ENCODE measurements at regions not wholly inside any gene's neighbourhood (a gene's known extent, or its start where the extent isn't known, plus 50 kb on each side); places are given as distances from the start of the nearest gene placed in this dataset.

DNA sequence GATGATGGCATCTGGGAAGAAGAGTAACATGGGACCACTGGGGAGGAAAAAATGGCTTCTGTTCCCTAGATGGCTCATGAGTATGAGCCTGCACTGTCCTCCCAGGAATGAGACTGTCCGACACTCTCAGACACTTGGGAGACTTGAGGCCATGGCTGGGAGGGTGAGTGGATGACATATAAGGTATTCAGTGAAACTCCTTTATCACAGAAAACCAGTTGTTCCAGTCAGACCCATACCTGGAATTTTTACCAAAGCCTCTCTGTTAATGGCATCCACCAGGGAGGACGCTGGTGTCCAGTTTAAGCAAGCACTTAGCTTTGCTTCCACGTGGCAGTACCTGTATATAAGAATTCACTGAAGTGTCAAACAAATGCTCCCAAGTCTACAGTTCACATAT is 116.7 kb upstream of the C10orf90 start:
- no peak for DNase-seq

DNA sequence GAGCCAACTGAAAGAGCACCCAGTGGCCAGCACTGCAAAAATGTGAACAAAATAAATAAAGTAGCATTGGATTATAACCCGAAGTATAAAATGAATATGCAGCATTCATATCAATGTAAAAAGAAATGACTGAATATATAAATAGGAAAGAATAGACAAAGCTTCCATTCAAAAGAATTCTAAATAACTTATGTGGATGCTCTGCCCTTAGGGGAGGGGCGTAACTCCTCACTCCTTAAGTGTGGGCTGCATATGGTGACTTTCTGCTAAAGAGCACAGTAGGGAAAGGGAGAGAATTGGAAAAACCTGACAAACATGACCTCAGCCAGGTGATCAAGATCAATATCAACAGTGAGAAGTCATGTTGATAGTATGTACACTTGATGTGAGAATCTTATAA is 109.9 kb upstream of the DOCK1 start:
- DNase-seq, result no peak

DNA sequence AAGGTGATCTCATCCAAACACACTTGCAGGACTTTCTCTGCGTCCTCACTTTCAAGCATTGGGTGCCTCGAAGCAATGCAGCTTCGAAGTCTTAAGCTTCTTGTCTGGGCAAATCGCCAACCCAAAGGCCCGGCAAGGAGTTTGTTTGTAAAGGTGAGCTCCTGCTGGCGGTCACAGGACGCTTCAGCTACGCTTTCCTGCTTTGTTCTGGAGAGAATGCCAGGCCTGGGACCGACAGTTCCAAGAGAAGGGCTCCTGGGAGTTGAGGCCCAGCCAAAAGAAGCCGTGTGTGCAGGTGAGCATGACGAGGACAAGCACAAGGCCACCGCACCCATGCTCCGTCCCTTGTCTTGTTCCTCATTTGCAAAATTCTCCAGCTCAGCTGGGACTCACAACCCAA is 106.6 kb upstream of the DOCK1 start:
- DNase-seq, result no peak

GRCh38 chr10:126803394-126803793 is 101.8 kb upstream of the DOCK1 start:
- DNase-seq, result no peak

DNA sequence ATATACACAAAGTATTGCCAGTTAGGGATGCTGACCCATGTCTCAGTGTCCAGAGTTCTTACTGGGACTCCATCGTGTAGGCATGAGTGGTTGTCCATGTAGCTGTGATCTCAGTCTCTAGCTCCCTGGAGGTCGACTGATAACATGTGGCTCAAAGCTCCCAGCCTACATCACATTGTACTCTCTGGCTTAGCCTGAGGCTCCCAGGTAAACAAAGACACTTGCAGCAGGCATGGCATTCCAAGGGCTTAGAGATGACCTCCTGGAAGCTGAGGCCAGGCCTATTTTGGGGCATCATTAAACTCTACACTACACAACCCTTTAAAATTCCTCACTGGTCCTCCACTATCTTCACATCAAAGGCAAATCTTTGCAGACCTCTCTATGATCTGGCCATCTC is 100.8 kb upstream of the DOCK1 start:
- no peak for DNase-seq

DNA sequence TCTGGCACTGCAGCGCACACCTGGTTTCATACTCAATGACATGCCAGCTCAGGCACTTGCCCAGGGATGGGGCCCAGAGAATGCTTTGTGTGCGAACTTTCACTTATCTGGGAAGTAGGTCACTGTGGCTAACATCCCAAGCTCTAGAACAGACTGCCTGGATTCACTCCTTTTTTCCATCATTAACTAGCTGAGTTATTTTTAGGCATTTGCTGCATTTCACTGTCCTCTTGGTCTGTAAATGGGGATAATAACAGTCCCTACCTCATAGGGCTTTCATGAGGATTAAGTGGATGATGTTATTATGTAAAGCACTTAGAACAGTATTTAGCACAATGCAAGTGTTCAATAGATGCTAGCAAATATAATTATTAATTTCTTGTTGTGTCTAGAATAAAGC is 98.7 kb upstream of the DOCK1 start:
- no peak for DNase-seq

- no peak for DNase-seq
These were observed 98.1 kb upstream of the DOCK1 start for GRCh38 chr10:126806991-126807702.

DNA sequence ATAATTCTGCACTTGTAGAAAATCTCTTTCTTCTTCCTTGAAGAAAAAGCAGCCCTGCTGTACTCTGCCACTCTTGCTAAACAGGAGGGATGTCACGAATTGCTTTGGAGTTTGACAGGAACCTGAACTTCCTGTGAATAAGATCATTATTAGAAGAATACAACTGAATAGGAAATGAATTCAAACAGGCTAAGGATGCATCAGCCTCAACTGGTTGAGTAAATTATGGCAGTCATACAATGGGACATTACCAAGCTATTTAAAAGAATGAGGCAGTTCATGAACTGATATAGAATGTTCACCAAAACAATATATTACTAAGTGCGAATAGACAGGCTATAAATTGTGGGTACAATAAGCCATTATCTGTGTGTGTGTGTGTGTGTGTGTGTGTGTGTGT is 97.1 kb upstream of the DOCK1 start:
- no peak for DNase-seq

GRCh38 chr10:126813432-126813831 is 91.8 kb upstream of the DOCK1 start:
- DNase-seq, result no peak

DNA sequence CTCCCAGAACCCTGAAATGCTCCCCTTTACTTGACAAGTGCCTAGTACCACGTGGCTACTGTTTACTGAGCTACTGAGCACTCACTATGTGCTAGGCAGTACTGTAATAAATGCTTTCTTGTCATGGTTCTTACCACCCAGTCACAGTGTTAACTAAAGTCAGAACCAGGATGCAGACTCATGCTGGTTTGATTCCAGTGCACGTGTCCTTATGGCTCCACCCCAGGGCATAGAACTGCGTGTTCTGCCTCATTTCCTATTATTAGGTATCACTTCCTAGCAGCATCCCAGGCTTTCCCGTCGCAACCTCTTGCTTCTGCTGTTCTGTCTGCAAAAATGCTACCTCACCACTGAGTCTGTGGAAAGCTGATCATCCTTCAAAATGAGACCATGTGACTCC is 71.7 kb upstream of the DOCK1 start:
- DNase-seq, result no peak

DNA sequence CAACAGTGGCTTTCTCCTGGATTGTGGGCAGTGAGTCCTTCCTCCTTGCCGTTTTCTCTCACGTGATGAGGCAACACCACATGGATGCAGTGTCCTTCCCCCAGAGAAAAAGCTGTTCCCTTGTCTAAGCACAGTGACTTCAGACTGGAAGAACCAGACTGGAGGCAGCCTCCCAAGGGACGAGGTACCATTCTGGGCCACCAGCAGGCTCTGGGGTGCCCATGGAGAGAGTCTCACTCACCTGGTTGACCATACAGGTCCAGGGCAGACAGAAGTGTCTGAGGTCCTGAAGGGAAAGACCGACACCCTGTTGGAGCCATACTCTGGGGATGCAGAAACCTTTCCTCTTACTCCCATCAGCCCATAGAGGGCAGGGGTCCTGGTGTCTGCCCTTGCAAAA is 69.2 kb upstream of the DOCK1 start:
- no peak for DNase-seq

GRCh38 chr10:126838316-126838715 is 66.9 kb upstream of the DOCK1 start:
- DNase-seq, result no peak

DNA sequence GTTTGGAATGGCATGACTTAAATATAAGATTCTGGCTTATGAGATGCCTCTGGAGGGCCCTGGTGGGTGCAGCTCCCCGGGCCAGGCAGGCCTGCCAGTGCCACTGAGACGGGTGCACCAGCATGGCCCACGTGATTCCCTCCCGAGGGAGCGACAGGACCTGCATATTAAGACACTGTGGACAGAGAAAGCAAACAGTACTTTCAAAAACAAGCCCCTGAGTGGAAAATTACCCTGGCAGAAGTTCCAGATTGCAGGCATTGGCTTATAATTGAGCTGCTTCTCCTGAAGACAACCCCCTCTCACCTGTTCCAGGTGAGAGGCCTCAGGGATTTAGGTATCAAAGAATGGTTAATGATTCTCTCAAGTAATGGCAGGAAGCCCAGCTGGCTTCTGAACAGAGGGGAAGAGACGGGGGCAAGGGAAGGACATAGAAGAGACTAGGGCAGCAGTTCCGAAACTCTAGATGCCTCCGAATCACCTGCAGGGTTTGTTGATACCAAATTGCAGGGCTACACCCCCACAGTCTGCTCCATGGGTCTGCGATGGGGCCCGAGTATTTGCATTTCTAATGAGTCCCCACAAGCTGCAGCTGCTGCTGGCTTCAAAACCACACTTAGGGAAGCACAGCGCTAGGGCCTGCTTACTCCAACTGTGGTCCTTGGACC is 66.0 kb upstream of the DOCK1 start:
- DNase-seq, result no peak

DNA sequence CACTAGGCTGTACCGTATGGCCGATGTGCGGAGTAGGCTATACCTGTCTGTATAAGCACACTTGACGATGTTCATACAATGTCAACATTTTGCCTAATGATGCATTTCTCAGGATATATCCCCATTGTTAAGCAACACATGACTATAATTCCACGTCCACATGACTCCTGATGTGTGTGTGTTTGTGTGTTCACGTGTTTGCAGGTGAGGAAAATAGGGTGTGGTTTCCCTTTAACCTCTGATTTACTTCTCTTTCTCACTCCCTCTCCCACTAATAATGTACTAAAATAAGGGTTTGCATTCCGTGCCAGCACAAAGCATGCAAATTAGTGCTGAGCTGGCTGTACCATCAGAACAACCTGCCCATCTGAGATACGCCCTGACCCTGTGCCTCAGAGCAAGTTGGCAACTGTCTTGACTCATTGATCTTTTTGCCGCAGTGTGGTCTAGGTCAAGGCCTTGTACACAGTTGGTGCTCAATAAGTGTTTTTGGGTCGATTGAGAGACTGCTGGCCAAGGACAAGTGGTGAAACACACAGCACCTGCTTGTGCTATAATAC is 64.6 kb upstream of the DOCK1 start:
- no peak for DNase-seq

DNA sequence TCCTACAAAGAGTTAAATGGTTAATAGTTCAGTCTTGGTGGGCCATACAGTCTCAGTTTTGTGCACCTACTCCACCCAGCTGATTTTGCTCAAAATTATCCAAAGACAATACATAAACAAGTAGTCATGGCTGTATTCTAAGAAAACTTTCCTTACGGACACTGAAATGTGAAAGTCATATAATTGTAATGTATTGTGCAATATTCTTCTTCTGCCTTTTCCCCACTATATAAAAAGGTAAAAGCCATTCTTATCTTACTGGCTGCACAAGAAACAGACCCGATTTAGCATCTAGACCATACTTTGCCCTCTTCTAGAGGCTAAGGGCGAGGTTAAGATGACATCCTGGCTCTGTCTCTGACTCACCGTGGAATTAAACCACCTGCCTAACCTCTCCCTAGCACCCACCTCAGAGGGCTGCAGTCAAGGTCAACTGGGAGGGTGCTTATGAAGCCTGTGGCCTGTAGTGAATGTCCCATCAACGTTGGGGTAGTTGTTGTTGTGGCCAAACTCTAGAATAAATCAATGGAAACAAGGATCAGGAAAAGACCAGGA is 63.8 kb upstream of the DOCK1 start:
- no peak for DNase-seq

DNA sequence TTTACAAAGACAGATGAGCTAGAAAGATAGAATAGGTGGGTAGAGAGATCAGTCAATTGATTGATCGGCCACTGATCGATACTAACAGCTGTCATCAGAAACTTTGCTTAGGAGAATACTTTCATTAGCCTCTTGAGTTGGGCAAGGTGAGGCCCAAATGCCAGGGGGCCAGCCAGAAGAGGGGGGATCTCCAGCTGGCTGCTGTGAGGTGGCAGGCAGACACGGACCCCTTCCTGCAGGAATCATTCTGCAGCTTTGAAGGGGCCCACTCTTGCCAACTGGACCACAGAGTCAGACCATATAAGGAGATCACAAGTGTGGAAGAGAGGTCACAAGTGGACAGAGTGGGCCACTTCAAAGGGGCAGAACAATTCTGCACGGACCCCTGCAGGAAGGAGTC is 62.9 kb upstream of the DOCK1 start:
- DNase-seq, result no peak

DNA sequence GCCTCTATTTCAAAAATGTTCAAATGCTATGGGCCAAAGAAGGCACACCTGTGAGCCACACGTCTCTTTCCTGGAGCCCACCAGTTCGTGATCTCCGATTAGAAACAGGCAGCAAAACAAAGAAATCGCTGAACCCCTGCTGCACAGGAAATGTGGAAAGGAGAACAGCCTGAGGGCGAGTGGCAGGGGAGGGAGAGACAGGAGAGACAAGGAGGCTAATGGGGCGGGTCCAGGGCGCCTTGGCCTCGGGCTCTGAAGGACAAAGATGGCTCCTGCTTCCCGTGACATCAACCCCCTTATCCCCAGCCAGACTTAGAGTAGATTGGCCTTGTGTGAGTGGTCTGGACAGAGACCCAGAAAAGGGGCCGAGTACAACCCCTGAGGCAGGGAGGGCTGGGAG is 62.4 kb upstream of the DOCK1 start:
- DNase-seq, result no peak

DNA sequence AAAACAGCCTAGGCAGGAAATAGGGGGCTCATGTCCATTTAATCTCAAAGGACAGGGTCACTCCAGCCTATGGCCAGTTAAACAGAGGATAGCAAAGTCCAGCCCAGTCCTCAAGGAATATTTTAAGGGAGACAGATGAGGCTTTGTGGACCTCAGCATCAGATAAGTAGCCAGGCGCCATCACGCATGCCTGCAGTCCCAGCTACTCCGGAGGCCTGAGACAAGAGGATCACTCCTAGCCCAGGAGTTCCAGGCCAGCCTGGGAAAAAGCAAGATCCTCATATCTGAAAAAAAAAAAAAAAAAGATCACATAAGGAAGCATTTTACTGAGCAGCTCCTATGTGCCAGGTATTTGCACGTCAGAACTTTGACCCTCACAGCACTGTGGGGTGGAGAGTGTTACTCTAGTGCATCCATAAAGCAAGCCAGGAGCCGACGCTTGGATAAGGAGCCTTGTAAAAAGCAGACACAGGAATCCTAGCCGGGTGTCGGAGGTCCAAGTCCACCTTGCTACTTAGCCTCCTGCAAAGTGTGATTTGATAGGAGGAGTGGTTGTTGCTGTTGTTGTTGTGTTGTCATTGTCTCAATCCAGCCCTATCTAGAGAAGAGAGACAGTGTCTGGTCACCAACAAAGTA is 61.8 kb upstream of the DOCK1 start:
- DNase-seq, result no peak

GRCh38 chr10:126844406-126844805 is 60.8 kb upstream of the DOCK1 start:
- DNase-seq, result no peak

DNA sequence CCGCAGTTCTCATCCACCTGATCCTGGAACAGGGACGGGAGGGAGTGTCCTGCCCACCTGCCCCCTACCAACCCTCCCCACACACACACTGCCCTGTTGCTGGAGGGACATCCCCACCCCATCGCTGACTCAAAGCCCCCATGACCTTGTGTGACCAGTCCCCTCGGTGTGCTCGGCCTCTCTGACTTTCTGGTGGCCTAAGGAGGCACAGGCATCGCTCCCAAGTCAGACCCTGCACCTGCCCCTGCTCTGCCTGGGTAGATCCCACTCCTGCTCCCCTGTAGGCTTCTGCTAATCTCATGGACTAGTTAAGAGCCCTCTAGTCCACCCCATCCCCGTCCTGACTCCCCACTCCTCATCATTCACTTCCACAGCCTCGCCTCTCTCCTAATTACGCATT is 58.8 kb upstream of the DOCK1 start:
- DNase-seq, result no peak

- no peak for DNase-seq
These were observed 58.3 kb upstream of the DOCK1 start for GRCh38 chr10:126846959-126847358.

GRCh38 chr10:126847666-126848065 is 57.6 kb upstream of the DOCK1 start:
- DNase-seq, result no peak

DNA sequence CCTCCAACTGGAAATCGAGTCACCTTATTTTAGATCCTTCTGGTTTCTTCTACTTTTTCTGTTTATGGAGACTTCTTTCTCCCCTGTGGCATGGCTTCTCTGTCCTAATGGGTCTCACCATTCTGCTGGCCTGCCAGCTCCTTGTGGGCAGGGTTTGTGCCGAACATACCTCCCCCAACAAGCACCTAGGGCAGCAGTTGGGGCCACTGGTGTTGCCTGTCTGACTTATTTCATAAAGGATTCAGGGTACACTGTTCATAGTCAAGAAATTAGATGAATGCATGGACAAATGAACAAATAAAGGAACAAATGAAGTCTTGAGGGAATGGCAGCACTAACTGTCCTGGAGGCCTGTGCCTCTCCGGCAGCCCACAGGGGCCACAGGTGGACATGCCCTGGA is 55.6 kb upstream of the DOCK1 start:
- no peak for DNase-seq

Data from amniotic stem cell (primary cell).